Panc1 (cell line): ENCODE measurements at regions not wholly inside any gene's neighbourhood (a gene's known extent, or its start where the extent isn't known, plus 50 kb on each side); places are given as distances from the start of the nearest gene placed in this dataset.

ENCODE experiments used
- CTCF ChIP-seq: fragments of 450-650 bp; IDR thresholded peaks from 2 replicates; pipeline ENCODE4 v1.5.1; 2017; ENCODE audit warnings: mild to moderate bottlenecking
- POLR2AphosphoS5 ChIP-seq: IDR thresholded peaks from 2 replicates; pipeline ENCODE4 v1.6.1; 2012; ENCODE audit warnings: mild to moderate bottlenecking, low read depth, low read length, moderate library complexity
- REST ChIP-seq, 2 experiments: IDR thresholded peaks; 2 replicates each; pipeline ENCODE4 v1.6.1; 2011 to 2012; ENCODE audit warnings: low read depth in 2 of 2, control low read depth in 1 of 2, low read length in 1 of 2, mild to moderate bottlenecking in 1 of 2, moderate library complexity in 1 of 2; ENCODE audit not compliant: insufficient read depth in 1 of 2
- SIN3A ChIP-seq: IDR thresholded peaks from 2 replicates; pipeline ENCODE4 v1.6.1; 2012; ENCODE audit warnings: low read depth, mild to moderate bottlenecking, low read length, moderate library complexity, borderline replicate concordance; ENCODE audit not compliant: insufficient read depth
- TCF7L2 ChIP-seq: IDR thresholded peaks from 2 replicates; pipeline ENCODE4 v1.6.1; 2011; ENCODE audit warnings: mild to moderate bottlenecking, low read depth, low read length, inconsistent platforms

GRCh38 chr13:24108615-24108965, 51.9 kb upstream of the SPATA13 start:
- TF ChIP-seq CTCF (no peak), POLR2AphosphoS5 (no peak), TCF7L2 (no peak), REST (IDR thresholded peaks at IDR 0.05; ENCODE audit: insufficient read depth in 1 of 2, low read depth in 2 of 2, low read length in 1 of 2) (no peak), SIN3A (no peak)
